Keratinocyte (primary cell): ENCODE measurements at regions not wholly inside any gene's neighbourhood (a gene's known extent, or its start where the extent isn't known, plus 50 kb on each side); places are given as distances from the start of the nearest gene placed in this dataset.

ENCODE experiments used
- DNase-seq: peaks from one replicate; pipeline ENCODE4 v3.0.0-alpha.2; 2011; ENCODE audit warnings: low read depth, missing footprints, low spot score
- FAIRE-seq: peaks from 2 replicates; lab custom pipeline; 2011; peaks lifted over from hg19 to GRCh38; lab: Jason Lieb, UNC
- H2AFZ ChIP-seq: 2 replicates; pipeline ENCODE4 v1.6.0; 2012; ENCODE audit warnings: low read length, control low read depth, inconsistent platforms; ENCODE audit not compliant: control insufficient read depth
- H3K27ac ChIP-seq: 2 replicates; pipeline ENCODE4 v1.5.1; 2011; ENCODE audit warnings: low read length; ENCODE audit not compliant: control insufficient read depth, insufficient read depth
- H3K27me3 ChIP-seq: 3 replicates; pipeline ENCODE4 v1.6.0; 2011; ENCODE audit warnings: low read length; ENCODE audit not compliant: control insufficient read depth, insufficient read depth; ENCODE audit errors: extremely low read depth
- H3K36me3 ChIP-seq, 2 experiments: 2 replicates in 1 of 2; 3 replicates in 1 of 2; pipeline ENCODE4 v1.5.1; 2011; ENCODE audit warnings: low read length in 2 of 2, mild to moderate bottlenecking in 1 of 2; ENCODE audit not compliant: control insufficient read depth in 2 of 2, insufficient read depth in 2 of 2; ENCODE audit errors: extremely low read depth in 1 of 2
- H3K4me1 ChIP-seq: 3 replicates; pipeline ENCODE4 v1.5.1; 2011; ENCODE audit warnings: low read length; ENCODE audit not compliant: control insufficient read depth, insufficient read depth; ENCODE audit errors: extremely low read depth
- H3K4me2 ChIP-seq: 3 replicates; pipeline ENCODE4 v1.6.0; 2011; ENCODE audit warnings: low read depth, low read length; ENCODE audit not compliant: control insufficient read depth, insufficient read depth; ENCODE audit errors: extremely low read depth
- H3K4me3 ChIP-seq, 3 experiments: fragments of 200-600 bp in 1 of 3; sonication (generic) in 1 of 3; 2 replicates in 2 of 3; 3 replicates in 1 of 3; pipeline ENCODE4 v1.5.1; 2011 to 2016; ENCODE audit warnings: low read length in 3 of 3, mild to moderate bottlenecking in 3 of 3, control low read depth in 2 of 3, inconsistent platforms in 1 of 3, low read depth in 1 of 3, mixed read lengths in 1 of 3, mixed run types in 1 of 3, moderate library complexity in 1 of 3; ENCODE audit not compliant: control insufficient read depth in 2 of 3, insufficient read depth in 2 of 3; ENCODE audit errors: extremely low read depth in 1 of 3
- H3K79me2 ChIP-seq: 2 replicates; pipeline ENCODE4 v1.6.0; 2012; ENCODE audit warnings: low read length; ENCODE audit not compliant: control insufficient read depth, insufficient read depth
- H3K9ac ChIP-seq: 3 replicates; pipeline ENCODE4 v1.6.0; 2011; ENCODE audit warnings: low read length; ENCODE audit not compliant: control insufficient read depth, insufficient read depth; ENCODE audit errors: extremely low read depth
- H3K9me1 ChIP-seq: 3 replicates; pipeline ENCODE4 v1.6.0; 2011; ENCODE audit warnings: low read length; ENCODE audit not compliant: control insufficient read depth, insufficient read depth; ENCODE audit errors: extremely low read depth
- H3K9me3 ChIP-seq: 2 replicates; pipeline ENCODE4 v1.5.1; 2012; ENCODE audit warnings: low read depth, low read length; ENCODE audit not compliant: control insufficient read depth
- H4K20me1 ChIP-seq: 3 replicates; pipeline ENCODE4 v1.6.0; 2011; ENCODE audit warnings: low read length; ENCODE audit not compliant: control insufficient read depth, insufficient read depth; ENCODE audit errors: extremely low read depth
- CTCF ChIP-seq, 3 experiments: IDR thresholded peaks in 1 of 3; conservative IDR thresholded peaks in 1 of 3; optimal IDR thresholded peaks in 1 of 3; 2 replicates in 2 of 3; 3 replicates in 1 of 3; pipeline versions ENCODE3 to v1.5.1; 2011; ENCODE audit warnings: low read length in 3 of 3, mild to moderate bottlenecking in 3 of 3, moderate library complexity in 2 of 3, control low read depth in 1 of 3, inconsistent platforms in 1 of 3; ENCODE audit not compliant: insufficient read depth in 2 of 3; ENCODE audit errors: extremely low read depth in 1 of 3
- EZH2 ChIP-seq: IDR thresholded peaks from one replicate; pipeline ENCODE4 v1.6.1; 2012; ENCODE audit warnings: inconsistent platforms, mild to moderate bottlenecking, low read length, moderate library complexity
- dilution Hi-C: fragments of 300-500 bp; cut with MboI; formaldehyde crosslinking; loops from one replicate; pipeline ENCODE4 v1.7.0; 2020; ENCODE audit warnings: low sequenced_read_pairs; ENCODE audit not compliant: extremely low pct_ligation_motif_present

- dilution Hi-C loops = no loop called here
- Histone ChIP-seq H3K27me3 (no peaks in the 10 kb centered on the region), H3K4me2 (no peak overlapping the region), H4K20me1 (no peaks in the 10 kb centered on the region), H3K9me1 (no peaks in the 10 kb centered on the region), H3K9me3 (no peaks in the 10 kb centered on the region), H3K9ac (no peak overlapping the region), H3K27ac (no peak overlapping the region), H3K36me3 (no peaks in the 10 kb centered on the region), H3K79me2 (no peaks in the 10 kb centered on the region), H2AFZ (no peak overlapping the region), H3K4me1 (no peaks in the 10 kb centered on the region), H3K4me3 (no peak overlapping the region)
- TF ChIP-seq EZH2 (no peak), CTCF (optimal IDR thresholded peaks at IDR 0.05 in 1 of 3, IDR thresholded peaks at IDR 0.05 in 1 of 3, conservative IDR thresholded peaks at IDR 0.05 in 1 of 3; ENCODE audit: extremely low read depth in 1 of 3, insufficient read depth in 2 of 3, low read length in 3 of 3) (no peak)
- FAIRE-seq (no peak), DNase-seq (no peak)
Measured at GRCh38 chr2:59630789-59631188, 922.7 kb downstream of the BCL11A start.

DNA sequence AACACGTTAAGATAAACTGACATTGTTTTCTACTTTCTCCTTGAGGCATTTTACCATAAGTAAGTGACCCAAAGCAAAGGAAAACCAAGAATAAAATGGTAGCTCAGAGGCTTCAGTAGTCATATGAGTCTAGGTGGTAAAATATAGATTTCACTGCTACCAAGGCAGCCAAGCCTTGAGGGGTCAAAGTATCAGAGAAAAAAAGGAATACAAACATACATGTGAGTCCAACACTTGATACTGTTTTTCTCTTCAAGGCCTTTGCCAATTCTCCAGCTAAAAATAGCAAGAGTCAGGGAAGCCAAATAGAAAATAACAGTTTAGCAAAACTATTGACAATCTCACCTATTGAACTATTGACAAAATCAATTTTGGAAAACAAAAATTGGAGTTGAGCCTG, 925.9 kb downstream of the BCL11A start:
- no peak overlapping the region for H2AFZ ChIP-seq
- no peak overlapping the region for H3K27ac ChIP-seq
- H3K9me1 ChIP-seq = no peaks in the 10 kb centered on the region
- no peak overlapping the region for H3K4me2 ChIP-seq
- no peaks in the 10 kb centered on the region for H3K4me1 ChIP-seq
- no peaks in the 10 kb centered on the region for H3K27me3 ChIP-seq
- H3K79me2 ChIP-seq = no peaks in the 10 kb centered on the region
- no peak overlapping the region for H3K4me3 ChIP-seq
- H3K36me3 ChIP-seq = no peaks in the 10 kb centered on the region
- FAIRE-seq (no peak), DNase-seq (no peak)
- TF ChIP-seq EZH2 (no peak), CTCF (optimal IDR thresholded peaks at IDR 0.05 in 1 of 3, IDR thresholded peaks at IDR 0.05 in 1 of 3, conservative IDR thresholded peaks at IDR 0.05 in 1 of 3; ENCODE audit: extremely low read depth in 1 of 3, insufficient read depth in 2 of 3, low read length in 3 of 3) (no peak)
- no peaks in the 10 kb centered on the region for H3K9me3 ChIP-seq
- dilution Hi-C loops = no loop called here
- H3K9ac ChIP-seq = no peak overlapping the region
- no peaks in the 10 kb centered on the region for H4K20me1 ChIP-seq
